ENCODE measurements at regions not wholly inside any gene's neighbourhood (a gene's known extent, or its start where the extent isn't known, plus 50 kb on each side); places are given as distances from the start of the nearest gene placed in this dataset.
"Not testable (repeated sequence)": the region's sequence is repeated elsewhere in the genome, so short reads cannot be mapped to it uniquely, and the experiment has no call there.

DNA sequence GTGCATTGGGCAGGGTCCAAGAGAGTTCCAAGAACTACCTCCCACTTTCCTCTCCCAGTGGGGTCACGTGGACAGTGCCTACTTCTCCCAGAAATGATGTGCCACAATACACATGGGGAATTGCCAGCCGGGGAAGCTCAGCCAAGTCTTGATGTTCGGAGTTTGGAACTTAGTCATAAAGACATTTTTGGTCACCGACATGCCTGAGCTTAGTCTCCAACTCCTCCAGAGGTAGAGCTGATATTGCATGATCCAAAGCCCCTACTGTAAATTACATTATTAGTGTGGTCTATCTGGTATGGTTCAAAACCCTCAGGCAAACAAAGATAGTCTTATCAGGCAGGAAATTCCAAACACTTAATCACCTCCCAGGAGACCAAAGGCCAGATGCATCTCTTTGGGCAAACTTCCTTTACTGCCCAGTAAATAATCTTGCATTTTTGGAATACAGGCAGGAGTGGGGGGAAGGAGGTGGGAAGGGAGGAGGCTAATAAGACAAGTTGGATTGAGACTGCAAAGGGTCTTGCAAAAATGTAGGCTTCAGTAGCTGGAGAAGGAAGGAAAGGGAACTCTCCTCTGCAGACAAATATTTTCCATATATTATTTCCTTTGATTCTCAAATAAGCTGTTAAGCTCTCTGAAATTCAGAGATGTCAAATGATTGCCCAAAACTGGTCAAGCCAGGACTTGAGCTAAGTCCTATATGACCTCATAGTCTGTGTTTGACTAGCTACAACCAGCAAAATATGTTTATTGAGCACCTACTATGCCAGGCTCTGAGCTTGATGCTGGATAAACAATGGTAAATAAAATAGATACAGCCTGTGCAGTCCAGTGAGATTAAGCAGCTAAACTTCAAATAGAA lies 99.4 kb downstream of the DRD1 start:
- DNase-seq = no peak

- no peak for DNase-seq
Measured at GRCh38 chr5:175343308-175343707, 100.7 kb downstream of the DRD1 start.

DNA sequence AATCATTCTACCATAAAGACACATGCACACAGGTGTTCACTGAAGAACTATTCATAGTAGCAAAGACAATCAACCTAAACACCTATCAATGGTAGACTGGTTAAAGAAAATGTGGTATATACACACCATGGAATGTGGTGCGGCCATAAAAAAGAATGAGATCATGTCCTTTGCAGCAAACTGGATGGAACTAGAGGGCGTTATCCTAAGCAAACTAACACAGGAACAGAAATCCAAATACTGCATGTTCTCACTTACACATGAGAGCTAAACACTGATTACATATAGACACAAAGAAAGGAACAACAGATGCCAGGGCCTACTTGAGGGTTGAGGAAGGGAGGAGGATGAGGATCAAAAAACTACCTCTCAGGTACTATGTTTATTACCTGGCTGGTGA lies 103.8 kb downstream of the DRD1 start:
- no peak for DNase-seq

- no peak for DNase-seq
Measured at GRCh38 chr5:175337680-175338079, 106.3 kb downstream of the DRD1 start.

GRCh38 chr5:175336781-175337180 lies 107.2 kb downstream of the DRD1 start:
- DNase-seq = no peak

DNA sequence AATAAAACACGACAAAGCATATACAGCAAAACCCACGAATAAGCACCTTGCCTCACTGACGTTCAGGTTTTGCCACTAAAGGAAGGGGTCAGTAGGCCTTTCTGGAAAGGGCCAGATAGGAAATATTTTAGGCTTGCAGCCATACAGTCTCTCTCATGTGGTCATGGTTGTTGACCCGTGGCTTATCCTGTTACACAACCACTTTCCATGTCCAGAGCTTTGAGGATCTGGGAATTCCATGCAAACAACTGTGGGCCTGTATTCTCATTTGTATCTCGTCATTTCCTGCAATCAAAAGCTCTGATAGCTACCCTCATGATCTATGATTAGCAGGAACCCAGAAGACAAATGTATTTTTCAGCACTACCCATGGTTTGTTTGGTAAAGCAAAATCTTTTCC lies 108.3 kb downstream of the DRD1 start:
- DNase-seq = no peak

- not testable (repeated sequence) for DNase-seq
Measured at GRCh38 chr5:175331173-175332036, 112.6 kb downstream of the DRD1 start.

- no peak for DNase-seq
Measured at GRCh38 chr5:175329976-175330375, 114.0 kb downstream of the DRD1 start.

DNA sequence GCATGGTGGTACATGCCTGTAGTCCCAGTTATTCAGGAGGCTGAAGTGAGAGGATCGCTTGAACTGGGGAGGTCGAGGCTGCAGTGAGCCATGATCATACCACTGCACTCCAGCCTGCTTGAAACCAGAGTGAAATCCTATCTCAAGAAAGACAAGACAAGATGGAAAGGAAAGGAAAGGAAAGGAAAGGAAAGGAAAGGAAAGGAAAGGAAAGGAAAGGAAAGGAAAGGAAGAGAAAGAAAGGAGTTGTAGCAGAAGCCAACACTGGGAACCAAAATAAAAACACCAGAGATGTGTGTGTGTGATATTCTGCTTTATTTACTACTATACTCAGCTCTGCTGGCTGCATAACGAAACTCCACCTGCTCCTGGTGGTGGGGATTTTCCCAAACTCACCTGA lies 115.3 kb downstream of the DRD1 start:
- DNase-seq = no peak

DNA sequence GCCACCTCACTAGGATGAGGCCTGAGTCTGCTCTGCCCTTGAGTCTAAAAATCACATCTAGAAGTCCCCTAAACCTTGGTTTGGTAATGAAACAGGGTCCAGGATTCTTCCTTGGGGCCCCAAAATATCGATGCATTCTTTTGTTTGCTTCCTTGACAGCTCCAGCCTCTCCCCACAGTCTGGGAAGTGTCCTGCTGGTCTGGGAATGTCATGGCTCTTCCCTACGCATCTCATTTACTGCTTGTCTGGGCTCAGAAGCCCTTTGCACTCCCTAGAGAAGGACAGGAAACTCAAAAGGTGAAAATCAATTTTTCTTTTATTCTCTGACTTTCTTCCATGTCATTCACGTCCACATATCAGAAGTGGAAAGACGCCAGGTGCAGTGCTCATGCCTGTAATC lies 115.8 kb downstream of the DRD1 start:
- DNase-seq = no peak

- DNase-seq = no peak
Measured at GRCh38 chr5:175325681-175326080, 118.3 kb downstream of the DRD1 start.

GRCh38 chr5:175321927-175322532 lies 122.0 kb downstream of the DRD1 start:
- no peak for DNase-seq

- DNase-seq = no peak
Measured at GRCh38 chr5:175319199-175319598, 124.8 kb downstream of the DRD1 start.

- DNase-seq = no peak
Measured at GRCh38 chr5:175317872-175318271, 126.1 kb downstream of the DRD1 start.

DNA sequence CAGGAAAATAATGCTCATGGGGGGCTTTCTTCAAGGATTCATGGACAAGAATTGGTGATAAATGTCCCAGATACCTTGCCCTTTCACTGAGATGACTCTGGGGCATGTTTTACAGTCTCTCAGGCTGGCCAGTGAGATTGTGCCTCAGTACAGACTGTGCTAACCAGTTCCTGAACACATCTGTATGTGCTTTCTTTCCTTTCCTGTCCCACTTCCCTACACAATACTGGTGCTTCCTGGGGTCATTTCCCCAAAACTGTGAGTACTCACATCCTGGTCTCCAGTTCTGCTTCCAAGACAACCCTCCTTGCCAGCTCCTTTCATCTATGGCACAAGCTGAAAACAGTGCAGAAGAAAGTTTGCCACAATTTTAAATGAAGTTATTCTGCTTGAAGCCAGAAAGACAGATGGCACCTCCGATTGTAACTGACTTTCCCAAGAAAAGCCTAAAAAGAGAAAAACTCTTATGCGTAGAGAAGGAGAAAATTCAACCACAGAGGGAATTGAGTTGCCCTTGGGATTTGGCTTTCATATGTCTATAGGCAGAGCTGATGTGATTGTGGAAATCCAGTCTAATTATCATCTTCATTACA lies 134.7 kb downstream of the DRD1 start:
- no peak for DNase-seq

DNA sequence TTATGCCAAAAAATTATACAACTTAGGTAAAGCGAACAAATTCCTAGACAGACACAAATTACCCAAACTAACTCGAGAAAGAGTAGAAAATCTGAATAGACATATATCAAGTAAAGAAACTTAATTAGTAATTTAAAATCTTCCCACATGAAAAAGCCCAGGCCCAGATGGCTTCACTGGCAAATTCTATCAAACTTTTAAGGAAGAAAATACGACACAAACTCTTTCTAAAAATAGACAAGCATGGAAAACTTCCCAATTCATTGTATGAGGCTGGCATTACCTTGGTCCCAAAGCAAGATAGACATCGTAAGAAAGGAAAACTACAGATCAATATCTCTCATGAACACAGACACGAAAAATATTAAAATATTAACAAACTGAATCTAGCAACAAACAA lies 135.3 kb downstream of the DRD1 start:
- no peak for DNase-seq

GRCh38 chr5:175306381-175306780 lies 137.6 kb downstream of the DRD1 start:
- DNase-seq = no peak

GRCh38 chr5:175305251-175305650 lies 138.7 kb downstream of the DRD1 start:
- no peak for DNase-seq

GRCh38 chr5:175290379-175290778 lies 153.6 kb downstream of the DRD1 start:
- DNase-seq = no peak

DNA sequence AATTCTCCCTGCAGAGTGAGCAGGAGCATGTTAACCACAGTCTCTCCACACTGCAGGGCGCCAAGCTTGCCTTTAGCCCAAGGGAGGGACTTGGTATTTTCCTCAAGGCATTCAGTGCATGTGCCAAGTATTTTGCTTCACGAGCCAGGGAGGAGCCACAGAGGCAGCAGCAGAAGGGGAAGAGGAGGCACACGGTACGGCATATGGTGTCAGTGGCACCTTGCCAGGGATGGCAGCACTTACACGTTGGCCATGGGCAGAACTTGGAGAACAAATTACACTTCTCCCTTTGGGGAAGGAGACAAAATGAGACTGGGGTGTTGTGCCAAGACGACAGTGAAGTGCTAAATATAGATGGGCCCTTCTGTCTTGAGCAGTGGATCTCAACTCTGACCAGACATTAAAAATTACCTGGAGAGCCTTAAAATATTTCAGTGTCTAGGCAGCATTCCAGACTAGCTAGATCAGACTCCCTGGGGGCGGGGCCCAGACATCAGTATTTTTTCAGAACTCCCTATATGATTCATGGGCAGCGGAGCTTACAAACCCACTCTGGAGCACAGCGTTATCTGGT lies 155.8 kb downstream of the DRD1 start:
- no peak for DNase-seq

- DNase-seq = no peak
Measured at GRCh38 chr5:175286981-175287380, 157.0 kb downstream of the DRD1 start.

DNA sequence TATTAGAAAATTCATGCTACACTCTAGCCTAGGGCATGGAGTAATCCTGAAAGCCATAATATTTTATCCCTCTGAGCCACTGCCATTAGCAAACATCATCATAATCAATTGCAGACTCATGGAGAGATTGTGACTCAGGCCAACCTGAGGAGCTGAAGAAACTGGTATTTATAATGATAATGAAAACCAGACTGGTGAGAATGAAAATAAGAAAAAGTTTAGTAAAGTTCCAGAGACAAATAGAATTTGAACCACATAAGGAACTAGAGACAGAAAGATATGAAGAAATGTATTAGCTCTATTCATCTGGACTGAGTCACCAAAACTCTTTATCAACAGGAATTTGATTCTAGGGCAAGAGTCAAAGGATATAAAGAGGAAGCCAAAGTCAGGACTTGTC lies 158.7 kb downstream of the DRD1 start:
- DNase-seq = no peak

GRCh38 chr5:175284806-175285205 lies 159.2 kb downstream of the DRD1 start:
- no peak for DNase-seq

Data from CD4-positive, alpha-beta T cell treated with Interleukin-10 for 1 hour (primary cell).